Lower leg skin (tissue), 3 donors: ENCODE measurements at regions not wholly inside any gene's neighbourhood (a gene's known extent, or its start where the extent isn't known, plus 50 kb on each side); places are given as distances from the start of the nearest gene placed in this dataset.
"Not testable (repeated sequence)": the region's sequence is repeated elsewhere in the genome, so short reads cannot be mapped to it uniquely, and the experiment has no call there.

ENCODE experiments used
- POLR2A ChIP-seq, 2 donors: fragments of 450-650 bp; IDR thresholded peaks; one replicate each; pipeline ENCODE4 v1.6.1; 2016 to 2017; ENCODE audit warnings: antibody characterized with exemption in 2 of 2, mild to moderate bottlenecking in 1 of 2, moderate library complexity in 1 of 2
- TF ChIP-seq, protein P1 (sequence below), 3 donors: fragments of 450-650 bp; IDR thresholded peaks; one replicate each; pipeline ENCODE4 v1.5.1; 2016; ENCODE audit warnings: antibody characterized with exemption in 3 of 3, mild to moderate bottlenecking in 3 of 3, moderate library complexity in 2 of 3

GRCh38 chr1:814543-814942 is 109.2 kb upstream of the SAMD11 start:
- TF ChIP-seq, protein P1, sequence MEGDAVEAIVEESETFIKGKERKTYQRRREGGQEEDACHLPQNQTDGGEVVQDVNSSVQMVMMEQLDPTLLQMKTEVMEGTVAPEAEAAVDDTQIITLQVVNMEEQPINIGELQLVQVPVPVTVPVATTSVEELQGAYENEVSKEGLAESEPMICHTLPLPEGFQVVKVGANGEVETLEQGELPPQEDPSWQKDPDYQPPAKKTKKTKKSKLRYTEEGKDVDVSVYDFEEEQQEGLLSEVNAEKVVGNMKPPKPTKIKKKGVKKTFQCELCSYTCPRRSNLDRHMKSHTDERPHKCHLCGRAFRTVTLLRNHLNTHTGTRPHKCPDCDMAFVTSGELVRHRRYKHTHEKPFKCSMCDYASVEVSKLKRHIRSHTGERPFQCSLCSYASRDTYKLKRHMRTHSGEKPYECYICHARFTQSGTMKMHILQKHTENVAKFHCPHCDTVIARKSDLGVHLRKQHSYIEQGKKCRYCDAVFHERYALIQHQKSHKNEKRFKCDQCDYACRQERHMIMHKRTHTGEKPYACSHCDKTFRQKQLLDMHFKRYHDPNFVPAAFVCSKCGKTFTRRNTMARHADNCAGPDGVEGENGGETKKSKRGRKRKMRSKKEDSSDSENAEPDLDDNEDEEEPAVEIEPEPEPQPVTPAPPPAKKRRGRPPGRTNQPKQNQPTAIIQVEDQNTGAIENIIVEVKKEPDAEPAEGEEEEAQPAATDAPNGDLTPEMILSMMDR (IDR thresholded peaks at IDR 0.05), result not testable (repeated sequence)
- TF ChIP-seq POLR2A (IDR thresholded peaks at IDR 0.05), result not testable (repeated sequence)
